Testis (tissue), 2 donors: ENCODE measurements at regions not wholly inside any gene's neighbourhood (a gene's known extent, or its start where the extent isn't known, plus 50 kb on each side); places are given as distances from the start of the nearest gene placed in this dataset.

Experiments used
- POLR2A ChIP-seq: fragments of 450-650 bp; IDR thresholded peaks from one replicate; pipeline ENCODE4 v1.6.1; 2017; ENCODE audit warnings: antibody characterized with exemption, mild to moderate bottlenecking, moderate library complexity
- TF ChIP-seq, protein P1 (sequence below), 3 experiments: fragments of 450-650 bp in 2 of 3; fragments of 200-600 bp in 1 of 3; sonication (generic) in 1 of 3; IDR thresholded peaks; one replicate each; pipeline ENCODE4 v1.5.1; 2016 to 2019; ENCODE audit warnings: antibody characterized with exemption in 3 of 3, mild to moderate bottlenecking in 2 of 3, moderate library complexity in 1 of 3

- TF ChIP-seq, protein P1, sequence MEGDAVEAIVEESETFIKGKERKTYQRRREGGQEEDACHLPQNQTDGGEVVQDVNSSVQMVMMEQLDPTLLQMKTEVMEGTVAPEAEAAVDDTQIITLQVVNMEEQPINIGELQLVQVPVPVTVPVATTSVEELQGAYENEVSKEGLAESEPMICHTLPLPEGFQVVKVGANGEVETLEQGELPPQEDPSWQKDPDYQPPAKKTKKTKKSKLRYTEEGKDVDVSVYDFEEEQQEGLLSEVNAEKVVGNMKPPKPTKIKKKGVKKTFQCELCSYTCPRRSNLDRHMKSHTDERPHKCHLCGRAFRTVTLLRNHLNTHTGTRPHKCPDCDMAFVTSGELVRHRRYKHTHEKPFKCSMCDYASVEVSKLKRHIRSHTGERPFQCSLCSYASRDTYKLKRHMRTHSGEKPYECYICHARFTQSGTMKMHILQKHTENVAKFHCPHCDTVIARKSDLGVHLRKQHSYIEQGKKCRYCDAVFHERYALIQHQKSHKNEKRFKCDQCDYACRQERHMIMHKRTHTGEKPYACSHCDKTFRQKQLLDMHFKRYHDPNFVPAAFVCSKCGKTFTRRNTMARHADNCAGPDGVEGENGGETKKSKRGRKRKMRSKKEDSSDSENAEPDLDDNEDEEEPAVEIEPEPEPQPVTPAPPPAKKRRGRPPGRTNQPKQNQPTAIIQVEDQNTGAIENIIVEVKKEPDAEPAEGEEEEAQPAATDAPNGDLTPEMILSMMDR (IDR thresholded peaks at IDR 0.05), result no peak
- no peak for TF ChIP-seq POLR2A
Observed at GRCh38 chr4:13881892-13882291, 254.4 kb upstream of the BOD1L1 start.
